Esophagus muscularis mucosa (tissue), 4 donors: ENCODE measurements at regions not wholly inside any gene's neighbourhood (a gene's known extent, or its start where the extent isn't known, plus 50 kb on each side); places are given as distances from the start of the nearest gene placed in this dataset.
"Not testable (repeated sequence)": the region's sequence is repeated elsewhere in the genome, so short reads cannot be mapped to it uniquely, and the experiment has no call there.

Source experiments
- DNase-seq: peaks from one replicate; pipeline ENCODE4 v3.0.0-alpha.2; 2017; ENCODE audit errors: extremely low spot score
- H3K27ac ChIP-seq, 4 donors: fragments of 200-600 bp; sonication (generic); replicated peaks in 1 of 4; 1 replicate in 3 of 4; 2 replicates in 1 of 4; pipeline ENCODE4 v1.5.1; 2016 to 2019; ENCODE audit warnings: mild to moderate bottlenecking in 1 of 4
- H3K27me3 ChIP-seq, 4 donors: fragments of 200-600 bp; sonication (generic); one replicate each; pipeline versions ENCODE4 v1.5.1 to v1.6.0; 2016 to 2019
- H3K36me3 ChIP-seq, 4 donors: fragments of 200-600 bp; sonication (generic); one replicate each; pipeline ENCODE4 v1.5.1; 2016 to 2019
- H3K4me1 ChIP-seq, 4 donors: fragments of 200-600 bp; sonication (generic); one replicate each; pipeline ENCODE4 v1.5.1; 2016 to 2019
- H3K4me3 ChIP-seq, 4 donors: fragments of 200-600 bp; sonication (generic); 1 replicate in 2 of 4; 2 replicates in 2 of 4; pipeline ENCODE4 v1.5.1; 2016 to 2019; ENCODE audit warnings: mild to moderate bottlenecking in 4 of 4, moderate library complexity in 1 of 4
- H3K9me3 ChIP-seq, 4 donors: fragments of 200-600 bp; sonication (generic); 1 replicate in 3 of 4; 2 replicates in 1 of 4; pipeline ENCODE4 v1.5.1; 2016 to 2019
- EP300 ChIP-seq: sonication (generic); formaldehyde crosslinking; IDR thresholded peaks from one replicate; pipeline ENCODE4 v1.6.1; 2017; ENCODE audit warnings: antibody characterized with exemption
- POLR2A ChIP-seq: fragments of 450-650 bp; IDR thresholded peaks from one replicate; pipeline ENCODE4 v1.6.1; 2017; ENCODE audit warnings: antibody characterized with exemption, moderate library complexity, mild to moderate bottlenecking, low read depth
- POLR2AphosphoS5 ChIP-seq, 2 donors: sonication (generic); formaldehyde crosslinking; IDR thresholded peaks; one replicate each; pipeline ENCODE4 v1.6.1; 2017; ENCODE audit warnings: antibody characterized with exemption in 2 of 2
- WGBS: methylation state at CpG from one replicate; pipeline ENCODE4 v1.1.5; 2018; 5-methylcytosine and 5-hydroxymethylcytosine counted together
- intact Hi-C: fragments of 100-400 bp; cut with DNase I; formaldehyde crosslinking; loops from one replicate; pipeline ENCODE4 v1.15.1; 2023
- TF ChIP-seq, protein P1 (sequence below), 3 experiments: fragments of 200-600 bp in 2 of 3; fragments of 450-650 bp in 1 of 3; sonication (generic) in 2 of 3; IDR thresholded peaks; one replicate each; pipeline ENCODE4 v1.5.1; 2017 to 2019; ENCODE audit warnings: antibody characterized with exemption in 3 of 3, mild to moderate bottlenecking in 2 of 3, moderate library complexity in 1 of 3

DNA sequence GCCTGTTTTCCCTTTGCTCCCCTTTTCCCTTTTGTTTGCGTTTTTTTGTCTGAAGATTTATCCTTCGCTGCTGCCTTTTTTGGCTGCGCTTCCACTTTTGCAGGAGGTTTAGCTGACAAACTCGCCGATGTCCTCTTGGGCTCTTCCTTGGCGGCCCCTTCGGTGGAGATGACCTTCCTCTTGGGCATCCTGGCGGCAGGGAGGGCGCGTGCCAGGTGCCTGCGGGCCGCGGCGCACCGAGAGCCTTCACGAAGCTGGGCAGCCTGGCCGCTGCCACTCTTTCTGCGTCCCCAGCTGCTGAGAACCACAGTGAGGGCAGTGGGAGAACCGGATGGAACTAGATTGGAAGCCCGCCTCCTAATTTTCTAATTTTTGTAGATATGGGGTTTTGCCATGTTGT lies 197.1 kb upstream of the C2CD4B start:
- no peaks in the 10 kb centered on the region for H3K36me3 ChIP-seq
- no peaks in the 10 kb centered on the region for H3K4me1 ChIP-seq
- TF ChIP-seq POLR2AphosphoS5 (IDR thresholded peaks at IDR 0.05) (no peak), POLR2A (no peak), EP300 (no peak)
- TF ChIP-seq, protein P1, sequence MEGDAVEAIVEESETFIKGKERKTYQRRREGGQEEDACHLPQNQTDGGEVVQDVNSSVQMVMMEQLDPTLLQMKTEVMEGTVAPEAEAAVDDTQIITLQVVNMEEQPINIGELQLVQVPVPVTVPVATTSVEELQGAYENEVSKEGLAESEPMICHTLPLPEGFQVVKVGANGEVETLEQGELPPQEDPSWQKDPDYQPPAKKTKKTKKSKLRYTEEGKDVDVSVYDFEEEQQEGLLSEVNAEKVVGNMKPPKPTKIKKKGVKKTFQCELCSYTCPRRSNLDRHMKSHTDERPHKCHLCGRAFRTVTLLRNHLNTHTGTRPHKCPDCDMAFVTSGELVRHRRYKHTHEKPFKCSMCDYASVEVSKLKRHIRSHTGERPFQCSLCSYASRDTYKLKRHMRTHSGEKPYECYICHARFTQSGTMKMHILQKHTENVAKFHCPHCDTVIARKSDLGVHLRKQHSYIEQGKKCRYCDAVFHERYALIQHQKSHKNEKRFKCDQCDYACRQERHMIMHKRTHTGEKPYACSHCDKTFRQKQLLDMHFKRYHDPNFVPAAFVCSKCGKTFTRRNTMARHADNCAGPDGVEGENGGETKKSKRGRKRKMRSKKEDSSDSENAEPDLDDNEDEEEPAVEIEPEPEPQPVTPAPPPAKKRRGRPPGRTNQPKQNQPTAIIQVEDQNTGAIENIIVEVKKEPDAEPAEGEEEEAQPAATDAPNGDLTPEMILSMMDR (IDR thresholded peaks at IDR 0.05) = no peak
- intact Hi-C loops = no loop called here
- H3K27ac ChIP-seq = no peak overlapping the region
- WGBS = 78% methylated on average over 11 of the region's 20 CpGs
- peaks cover 0 to 29% (median 0%) of the 10 kb centered on the region in 4 donors for H3K27me3 ChIP-seq
- H3K9me3 ChIP-seq = no peaks in the 10 kb centered on the region
- DNase-seq = no peak
- no peak overlapping the region for H3K4me3 ChIP-seq

GRCh38 chr15:62362608-62363007 lies 197.5 kb upstream of the C2CD4B start:
- Histone ChIP-seq H3K27ac (no peak overlapping the region), H3K27me3 (peaks cover 0 to 29% (median 0%) of the 10 kb centered on the region in 4 donors), H3K9me3 (no peaks in the 10 kb centered on the region), H3K4me3 (no peak overlapping the region), H3K4me1 (no peaks in the 10 kb centered on the region), H3K36me3 (no peaks in the 10 kb centered on the region)
- WGBS = 61% methylated on average over 5 of the region's 5 CpGs
- intact Hi-C loops = no loop called here
- no peak for DNase-seq
- TF ChIP-seq, protein P1 (IDR thresholded peaks at IDR 0.05) = no peak
- TF ChIP-seq POLR2A = no peak
- no peak for TF ChIP-seq POLR2AphosphoS5 (IDR thresholded peaks at IDR 0.05)
- TF ChIP-seq EP300 = no peak

GRCh38 chr15:62363913-62364312 lies 198.8 kb upstream of the C2CD4B start:
- H3K9me3 ChIP-seq = no peaks in the 10 kb centered on the region
- H3K4me1 ChIP-seq = no peaks in the 10 kb centered on the region
- no peak overlapping the region for H3K27ac ChIP-seq
- intact Hi-C loops = no loop called here
- H3K4me3 ChIP-seq = no peak overlapping the region
- WGBS = 82% methylated on average over 1 of the region's 1 CpG
- TF ChIP-seq EP300 = no peak
- TF ChIP-seq POLR2A = no peak
- TF ChIP-seq, protein P1 (IDR thresholded peaks at IDR 0.05) = no peak
- no peak for TF ChIP-seq POLR2AphosphoS5 (IDR thresholded peaks at IDR 0.05)
- no peaks in the 10 kb centered on the region for H3K36me3 ChIP-seq
- H3K27me3 ChIP-seq = peaks cover 0 to 25% (median 0%) of the 10 kb centered on the region in 4 donors
- no peak for DNase-seq

- H3K27me3 ChIP-seq = peaks cover 0 to 24% (median 0%) of the 10 kb centered on the region in 4 donors
- H3K4me3 ChIP-seq = no peak overlapping the region
- H3K9me3 ChIP-seq = no peaks in the 10 kb centered on the region
- intact Hi-C loops = no loop called here
- no peak overlapping the region for H3K27ac ChIP-seq
- TF ChIP-seq POLR2AphosphoS5 (IDR thresholded peaks at IDR 0.05) (no peak), EP300 (no peak), POLR2A (no peak)
- TF ChIP-seq, protein P1 (IDR thresholded peaks at IDR 0.05) = no peak
- no peaks in the 10 kb centered on the region for H3K36me3 ChIP-seq
- no peaks in the 10 kb centered on the region for H3K4me1 ChIP-seq
- DNase-seq = no peak
- 71% methylated on average over 4 of the region's 4 CpGs for WGBS
Measured at GRCh38 chr15:62365795-62366442, 200.8 kb upstream of the C2CD4B start.

DNA sequence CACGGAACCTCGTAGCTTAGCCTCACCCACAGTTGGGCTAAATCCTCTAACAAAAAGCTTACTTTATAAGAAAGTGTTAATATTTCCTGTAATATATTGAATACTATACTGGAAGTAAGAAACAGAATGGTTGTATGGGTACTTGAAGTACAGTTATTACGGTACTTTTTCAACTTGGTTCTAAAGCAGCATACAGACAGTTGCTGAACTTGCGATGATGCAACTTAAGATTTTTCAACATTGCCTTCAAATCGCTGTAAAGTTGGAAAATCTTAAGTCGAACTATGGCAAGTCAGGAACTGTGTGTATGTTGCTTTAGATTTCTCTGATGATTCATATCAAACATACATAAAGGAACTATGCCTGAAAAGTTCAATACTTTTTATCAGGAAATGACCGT lies 204.4 kb upstream of the C2CD4B start:
- 75% methylated on average over 7 of the region's 7 CpGs for whole genome bisulfite sequencing
- Histone ChIP-seq H3K9me3 (no peaks in the 10 kb centered on the region), H3K27ac (no peak overlapping the region), H3K36me3 (no peaks in the 10 kb centered on the region), H3K4me3 (no peak overlapping the region), H3K4me1 (no peaks in the 10 kb centered on the region), H3K27me3 (peaks cover 0 to 23% (median 0%) of the 10 kb centered on the region in 4 donors)
- DNase-seq = no peak
- intact Hi-C loops = no loop called here
- TF ChIP-seq POLR2A (no peak), POLR2AphosphoS5 (IDR thresholded peaks at IDR 0.05) (no peak), EP300 (no peak)
- TF ChIP-seq, protein P1 (IDR thresholded peaks at IDR 0.05) = no peak

DNA sequence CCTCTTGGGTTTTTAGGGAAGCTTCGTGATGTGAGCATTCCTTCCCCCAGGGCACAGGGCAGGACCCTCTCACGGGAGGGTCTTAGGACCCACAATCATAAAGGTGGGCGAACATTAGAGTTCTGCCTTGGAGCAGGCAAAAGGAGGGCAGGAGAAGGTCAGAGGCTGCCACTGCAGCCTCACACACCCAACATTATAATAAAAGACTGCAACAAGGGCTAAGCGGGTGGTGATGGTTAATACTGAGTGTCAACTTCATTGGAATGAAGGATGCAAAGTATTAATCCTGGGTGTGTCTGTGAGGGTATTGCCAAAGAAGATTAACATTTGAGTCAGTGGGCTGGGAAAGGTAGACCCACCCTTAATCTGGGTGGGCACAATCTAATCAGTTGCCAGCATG lies 206.6 kb upstream of the C2CD4B start:
- DNase-seq, H3K4me1 ChIP-seq, H3K4me3 ChIP-seq, H3K36me3 ChIP-seq, H3K27ac ChIP-seq, H3K9me3 ChIP-seq, intact Hi-C loops: not testable (repeated sequence)
- WGBS = 87% methylated on average over 4 of the region's 4 CpGs
- H3K27me3 ChIP-seq = peaks cover 0 to 10% (median 0%) of the 10 kb centered on the region in 4 donors
